NCI-H460 (cell line): ENCODE measurements at regions not wholly inside any gene's neighbourhood (a gene's known extent, or its start where the extent isn't known, plus 50 kb on each side); places are given as distances from the start of the nearest gene placed in this dataset.
"Not testable (repeated sequence)": the region's sequence is repeated elsewhere in the genome, so short reads cannot be mapped to it uniquely, and the experiment has no call there.

ENCODE experiments used
- DNase-seq: peaks from one replicate; pipeline ENCODE4 v3.0.0-alpha.2; 2016; ENCODE audit warnings: low read depth; ENCODE audit errors: extremely low read depth

- no peak for DNase-seq
Observed at GRCh38 chr20:6360766-6361165, 237.9 kb upstream of the FERMT1 start.

DNA sequence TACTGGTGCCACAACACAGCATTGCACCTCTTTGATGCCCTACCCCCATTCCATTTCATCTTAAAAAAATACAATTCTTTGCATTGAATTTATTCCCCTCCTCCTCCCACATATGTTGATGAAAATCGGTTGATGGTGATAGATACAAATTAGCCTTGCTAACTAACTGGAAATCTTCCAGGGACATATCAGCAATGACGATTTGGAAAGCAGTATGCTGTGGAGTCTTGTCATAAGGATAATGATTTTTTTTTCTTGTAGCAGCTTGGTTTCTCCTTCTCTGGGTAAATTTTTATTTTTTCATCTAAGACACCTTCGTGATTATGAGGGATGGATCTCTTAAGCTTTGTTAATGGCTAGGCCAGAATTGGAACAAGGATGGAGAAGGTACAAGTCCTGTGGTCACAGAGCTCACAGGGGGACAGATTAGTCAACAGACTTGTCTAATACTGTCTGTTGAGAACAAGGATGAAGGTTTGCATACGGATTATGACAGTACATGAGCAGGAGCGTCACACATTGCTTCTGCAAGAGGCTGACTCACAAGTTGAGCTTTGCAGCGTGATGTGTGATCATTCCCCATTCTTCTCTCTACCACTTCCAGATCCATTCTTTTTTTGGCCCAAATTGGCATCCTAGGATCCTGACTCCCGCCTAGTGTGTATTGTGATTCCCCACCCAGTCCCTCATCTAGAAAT is 233.1 kb upstream of the FERMT1 start:
- no peak for DNase-seq

GRCh38 chr20:6348908-6349307 is 226.1 kb upstream of the FERMT1 start:
- no peak for DNase-seq

GRCh38 chr20:6347916-6348315 is 225.1 kb upstream of the FERMT1 start:
- no peak for DNase-seq

DNA sequence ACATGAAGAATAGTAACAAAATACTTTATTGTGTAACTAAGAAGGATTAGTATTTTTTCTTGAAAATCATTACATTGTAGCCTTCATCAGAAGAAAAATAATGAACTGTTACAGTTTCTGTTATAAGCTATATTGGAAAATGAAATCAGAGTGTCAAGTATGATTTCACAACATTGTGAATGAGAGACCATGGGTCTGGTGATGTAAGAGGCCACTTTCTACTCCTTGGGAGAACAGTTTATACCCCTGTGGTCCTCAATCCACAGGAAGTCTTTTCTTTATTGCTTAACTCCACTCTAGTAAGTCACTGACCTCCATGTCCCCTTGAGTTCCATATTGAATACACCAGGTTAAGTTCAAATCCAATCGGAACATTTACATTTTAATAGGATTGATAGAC is 218.7 kb upstream of the FERMT1 start:
- DNase-seq = no peak

GRCh38 chr20:6339176-6339575 is 216.3 kb upstream of the FERMT1 start:
- no peak for DNase-seq

GRCh38 chr20:6333110-6333509 is 210.3 kb upstream of the FERMT1 start:
- DNase-seq = no peak

GRCh38 chr20:6321235-6321634 is 198.4 kb upstream of the FERMT1 start:
- not testable (repeated sequence) for DNase-seq

GRCh38 chr20:6311841-6312655 is 189.2 kb upstream of the FERMT1 start:
- no peak for DNase-seq

GRCh38 chr20:6311097-6311496 is 188.3 kb upstream of the FERMT1 start:
- no peak for DNase-seq

DNA sequence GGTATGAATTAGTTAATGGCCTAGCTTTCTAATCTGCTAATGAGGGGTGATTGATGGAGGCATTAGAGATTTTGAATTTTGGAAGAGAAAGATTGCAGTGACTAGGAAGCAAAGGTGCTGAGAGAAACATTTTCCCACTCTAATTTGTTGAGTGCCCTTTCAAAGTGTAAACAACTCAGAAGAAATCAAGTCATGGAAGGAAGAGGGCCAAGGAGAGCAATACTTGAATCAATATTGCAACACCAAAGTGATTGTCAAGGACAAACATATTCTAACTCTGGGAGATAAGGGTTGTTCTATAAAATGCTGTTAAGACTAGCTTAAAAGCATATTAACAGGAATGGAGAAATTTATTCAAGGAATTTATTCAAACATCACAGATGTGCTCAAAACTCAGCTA is 182.7 kb upstream of the FERMT1 start:
- no peak for DNase-seq

DNA sequence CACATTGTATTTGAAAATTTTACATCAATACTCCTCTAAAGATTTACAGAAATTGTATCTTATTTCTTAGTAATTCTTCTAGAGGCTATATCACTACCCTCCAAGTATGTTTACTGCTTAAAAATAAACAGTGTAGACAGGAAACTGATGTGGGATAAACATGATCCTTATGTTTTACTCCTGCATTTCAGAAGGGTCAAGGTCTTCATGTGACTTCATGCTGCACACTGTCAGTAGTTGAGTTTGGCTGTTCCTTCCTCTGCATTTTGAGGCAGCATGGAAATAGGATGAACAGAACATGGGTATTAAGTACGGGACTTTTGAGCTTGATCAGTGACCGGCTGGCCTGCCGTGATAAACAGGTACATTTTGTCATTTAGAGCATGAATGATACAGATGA is 179.2 kb upstream of the FERMT1 start:
- no peak for DNase-seq

- no peak for DNase-seq
Observed at GRCh38 chr20:6299456-6299855, 176.6 kb upstream of the FERMT1 start.

GRCh38 chr20:6298049-6298448 is 175.2 kb upstream of the FERMT1 start:
- no peak for DNase-seq

DNA sequence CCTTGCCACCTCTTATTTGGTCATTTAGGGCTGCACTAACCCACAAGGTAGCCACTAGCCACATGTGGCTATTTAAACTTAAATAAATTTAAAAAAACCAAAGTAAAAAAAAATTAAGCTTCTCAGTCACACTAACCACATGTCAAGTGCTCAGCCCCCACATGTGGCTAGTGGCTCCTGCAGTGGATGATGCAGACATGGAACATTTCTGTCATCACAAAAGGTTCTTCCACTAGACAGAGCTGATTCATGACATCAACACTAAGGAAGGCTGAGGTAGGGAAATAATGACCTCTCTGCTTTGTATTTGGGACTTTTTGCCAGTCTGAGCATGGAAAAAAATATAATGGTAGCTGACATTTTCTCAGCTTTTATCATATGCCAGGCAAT is 173.0 kb upstream of the FERMT1 start:
- no peak for DNase-seq

- no peak for DNase-seq
Observed at GRCh38 chr20:6295127-6295866, 172.5 kb upstream of the FERMT1 start.

- DNase-seq = no peak
Observed at GRCh38 chr20:6287471-6287870, 164.6 kb upstream of the FERMT1 start.

GRCh38 chr20:6282642-6283041 is 159.8 kb upstream of the FERMT1 start:
- no peak for DNase-seq

DNA sequence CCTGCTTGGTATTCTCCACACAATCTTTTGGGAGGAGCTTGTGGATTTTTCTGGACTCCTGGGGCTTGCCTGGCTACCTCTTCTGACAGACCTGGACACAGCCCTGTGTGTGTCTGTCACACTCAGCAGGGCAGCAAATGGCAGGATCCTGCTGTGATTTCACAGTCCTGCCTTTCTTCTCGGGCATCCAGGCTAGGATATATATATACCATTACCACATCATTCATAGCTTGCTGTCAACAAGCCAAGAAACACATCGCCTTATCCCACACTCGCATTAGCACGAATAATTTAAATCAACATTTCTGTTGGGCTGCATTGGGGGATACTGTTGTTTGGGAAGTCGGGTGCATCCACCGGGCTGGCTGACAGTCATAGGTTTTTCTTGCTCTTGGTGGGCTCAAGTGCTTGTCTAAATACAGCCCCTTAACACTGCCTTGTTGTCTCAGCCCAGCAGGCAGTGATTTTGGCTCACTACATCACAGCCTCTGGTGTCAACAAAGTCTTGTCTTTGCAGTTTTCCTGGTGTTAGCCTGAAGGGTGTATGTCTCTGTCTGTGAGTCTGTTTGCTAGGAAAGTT is 154.9 kb upstream of the FERMT1 start:
- DNase-seq = no peak

DNA sequence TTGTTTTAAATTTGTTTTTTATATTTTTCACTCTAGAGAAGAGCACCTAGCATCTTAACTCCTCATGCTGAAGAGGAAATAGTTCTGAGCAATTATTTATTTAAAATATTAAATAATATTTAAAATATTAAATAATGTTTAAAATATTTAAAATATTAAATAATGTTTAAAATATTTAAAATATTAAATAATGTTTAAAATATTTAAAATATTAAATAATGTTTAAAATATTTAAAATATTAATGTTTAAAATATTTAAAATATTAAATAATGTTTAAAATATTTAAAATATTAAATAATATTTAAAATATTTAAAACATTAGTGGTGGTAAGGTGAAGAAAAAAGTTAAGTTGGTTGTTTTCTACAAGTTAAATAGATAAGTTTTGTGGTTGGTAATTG is 147.6 kb upstream of the FERMT1 start:
- not testable (repeated sequence) for DNase-seq

DNA sequence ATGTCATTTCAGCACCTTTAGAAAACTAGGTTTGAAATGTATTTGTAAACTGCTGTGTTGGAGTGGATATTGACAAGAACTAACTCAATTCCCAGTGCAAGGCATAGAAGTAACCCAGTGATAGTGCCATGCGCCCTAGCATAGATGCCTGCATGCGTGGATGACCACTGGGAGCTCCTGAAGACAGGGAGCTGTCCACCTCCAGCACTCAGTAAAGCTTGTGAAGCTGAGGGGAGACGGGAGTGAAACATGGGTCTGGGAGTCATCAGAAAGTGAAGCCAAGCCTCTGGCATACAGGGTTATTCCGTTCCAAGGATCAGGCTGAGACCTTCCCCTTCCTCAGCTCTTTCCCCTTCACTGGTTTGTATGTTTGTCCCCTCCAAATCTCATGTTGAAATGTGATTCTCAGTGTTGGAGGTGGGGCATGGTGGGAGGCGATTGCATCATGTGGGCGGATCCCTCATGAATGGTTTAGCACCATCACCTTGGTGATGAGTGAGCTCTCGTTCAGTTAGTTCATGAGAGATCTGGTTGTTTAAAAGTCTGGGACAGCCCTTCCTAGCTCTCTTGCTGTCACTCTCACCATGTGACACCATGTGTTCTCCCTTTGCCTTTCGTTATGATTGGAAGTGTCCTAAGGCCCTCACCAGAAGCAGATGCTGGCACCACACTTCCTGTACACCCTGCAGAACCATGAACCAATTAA is 146.5 kb upstream of the FERMT1 start:
- no peak for DNase-seq
